Fibroblast of skin of scalp (primary cell): ENCODE measurements at regions not wholly inside any gene's neighbourhood (a gene's known extent, or its start where the extent isn't known, plus 50 kb on each side); places are given as distances from the start of the nearest gene placed in this dataset.

Experiments used
- DNase-seq: peaks from one replicate; pipeline ENCODE4 v3.0.0-alpha.2; 2013

GRCh38 chr18:78765637-78766281 is 213.9 kb upstream of the SALL3 start:
- no peak for DNase-seq

- no peak for DNase-seq
These were observed 212.7 kb upstream of the SALL3 start for GRCh38 chr18:78766651-78767533.

DNA sequence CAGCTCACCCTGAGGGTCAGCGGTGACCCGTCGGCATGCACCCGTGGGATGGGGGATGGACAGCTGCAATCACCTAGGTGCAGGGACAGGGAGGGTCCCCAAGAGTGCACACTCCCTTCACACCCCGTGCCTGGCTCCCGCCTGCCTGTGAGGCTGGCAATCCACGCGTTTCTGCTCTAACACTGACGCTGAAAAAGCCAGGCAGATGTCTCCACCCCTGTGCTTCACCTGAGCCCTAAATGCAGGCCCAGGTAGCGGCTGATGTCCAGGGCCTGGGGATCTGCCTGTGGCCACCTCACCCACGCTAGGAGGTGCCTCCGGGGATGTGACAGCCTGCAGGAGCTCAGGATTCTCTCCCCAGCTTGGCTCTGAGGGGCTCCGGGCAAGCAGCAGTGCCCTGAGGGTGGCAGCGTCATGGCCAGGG is 212.0 kb upstream of the SALL3 start:
- no peak for DNase-seq

DNA sequence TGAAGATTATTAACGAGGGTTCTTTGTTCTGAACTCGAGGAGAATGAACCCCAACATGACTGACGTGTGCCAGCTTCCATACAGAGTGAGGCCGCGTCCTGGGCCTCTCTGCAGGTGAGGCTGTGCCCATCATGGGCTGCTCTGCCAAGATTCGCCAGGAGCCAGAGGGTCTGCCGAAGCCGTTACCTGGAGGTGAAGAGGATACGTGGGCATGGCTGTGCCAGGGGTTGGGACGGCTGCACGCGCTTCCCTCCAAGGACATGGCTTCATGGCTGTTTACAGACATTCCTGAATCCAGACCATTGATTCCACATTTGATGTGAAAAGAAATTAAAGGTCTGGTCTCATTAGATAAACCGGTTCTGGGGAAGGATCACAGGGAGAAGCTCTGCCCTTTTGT is 211.4 kb upstream of the SALL3 start:
- no peak for DNase-seq

- no peak for DNase-seq
These were observed 210.7 kb upstream of the SALL3 start for GRCh38 chr18:78768656-78769501.

DNA sequence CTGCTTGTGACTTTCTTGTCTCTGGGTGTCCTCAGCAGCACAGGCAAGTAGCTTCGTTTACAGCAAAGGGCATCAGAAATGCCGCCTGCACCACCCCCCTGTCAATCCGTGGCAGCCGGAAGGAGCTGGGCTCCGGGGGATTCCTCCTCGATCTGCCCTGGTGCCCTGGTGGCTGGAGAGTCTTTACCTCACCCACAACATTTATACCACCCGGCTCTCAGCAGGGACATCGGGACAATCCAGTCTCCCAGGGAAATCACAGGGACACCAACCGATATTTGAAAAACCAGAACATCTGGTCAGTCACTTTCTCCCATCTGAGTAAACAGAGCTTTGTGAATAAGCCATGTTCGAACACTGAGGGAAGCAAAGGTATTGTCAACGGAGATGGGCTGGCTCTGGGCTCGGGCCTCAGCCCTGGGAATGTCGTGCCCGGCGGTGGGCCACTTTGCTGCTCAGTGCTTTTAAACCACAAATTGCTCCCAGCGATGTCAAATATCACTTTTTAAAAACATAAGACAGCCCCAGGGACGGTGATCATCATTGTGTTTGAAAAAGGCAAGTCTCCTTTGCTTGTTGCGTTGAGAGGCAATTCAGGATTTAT is 210.0 kb upstream of the SALL3 start:
- DNase-seq: no peak

- no peak for DNase-seq
These were observed 209.3 kb upstream of the SALL3 start for GRCh38 chr18:78770139-78770822.

- no peak for DNase-seq
These were observed 208.8 kb upstream of the SALL3 start for GRCh38 chr18:78770823-78771139.

- DNase-seq: no peak
These were observed 207.9 kb upstream of the SALL3 start for GRCh38 chr18:78771496-78772359.

DNA sequence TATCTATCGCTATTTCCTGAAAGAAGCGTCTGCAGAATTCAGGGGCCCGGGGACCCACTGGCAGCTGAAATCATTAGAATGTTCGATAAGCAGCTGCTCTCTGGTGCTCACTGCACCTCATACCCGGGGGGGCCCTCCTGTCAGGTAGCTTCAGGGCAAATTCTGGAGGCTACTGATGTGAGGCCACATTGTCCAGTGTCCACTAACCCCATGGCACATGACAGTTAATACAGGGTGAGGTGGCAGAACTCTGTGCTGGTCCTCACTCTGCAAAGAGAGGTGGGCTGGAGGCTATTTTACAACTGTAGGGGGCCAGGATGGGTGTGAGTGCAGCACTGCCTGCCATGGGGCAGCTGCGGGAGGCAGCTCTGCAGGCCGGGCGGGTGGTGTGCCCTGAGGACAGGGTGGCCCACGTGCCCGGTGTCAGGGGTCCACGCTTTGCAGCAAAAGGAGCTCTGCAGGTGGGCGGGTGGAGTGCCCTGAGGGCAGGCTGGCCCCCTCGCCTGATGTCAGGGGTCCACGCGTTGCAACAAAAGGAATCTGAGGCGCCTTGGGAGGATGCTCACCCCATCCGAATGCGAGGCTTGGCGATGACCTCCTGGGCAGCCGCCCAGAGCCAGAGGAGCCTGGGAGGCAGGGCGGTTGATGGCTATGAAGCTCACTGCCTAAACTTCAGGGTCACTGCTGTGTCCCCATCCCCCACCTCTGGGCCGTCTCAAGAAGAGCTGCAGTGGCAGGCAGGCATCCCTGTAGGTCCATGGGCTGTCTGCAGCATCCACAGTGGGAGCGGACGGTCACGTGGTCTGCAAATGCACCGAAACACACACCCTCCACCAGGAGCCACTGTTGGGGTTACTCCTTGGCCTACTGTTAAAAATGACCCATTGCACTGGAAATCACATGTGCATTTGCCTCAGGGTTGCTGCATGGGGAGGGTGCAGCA is 207.0 kb upstream of the SALL3 start:
- no peak for DNase-seq

- DNase-seq: no peak
These were observed 206.3 kb upstream of the SALL3 start for GRCh38 chr18:78773303-78773755.

DNA sequence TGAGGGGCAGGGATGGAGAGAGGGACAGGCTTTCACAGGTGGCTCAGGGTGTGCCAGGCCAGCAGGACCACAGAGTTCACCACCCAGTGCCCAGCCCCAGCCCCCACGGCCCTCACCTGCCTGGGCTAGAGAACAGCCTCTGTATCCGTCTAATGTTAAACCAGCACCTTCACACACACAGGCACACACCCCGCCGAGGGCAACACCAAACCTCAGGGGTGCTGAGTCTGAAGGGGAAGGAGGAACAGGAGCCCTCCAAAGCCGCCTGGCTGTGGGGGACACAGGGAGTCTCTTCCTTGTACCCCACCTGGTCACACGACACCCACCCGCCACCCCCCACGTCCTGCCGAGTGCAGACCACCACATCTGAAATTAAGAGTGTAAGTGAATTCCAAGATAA is 205.8 kb upstream of the SALL3 start:
- DNase-seq: no peak

- no peak for DNase-seq
These were observed 204.9 kb upstream of the SALL3 start for GRCh38 chr18:78774741-78775141.

GRCh38 chr18:78776151-78776550 is 203.5 kb upstream of the SALL3 start:
- DNase-seq: no peak

DNA sequence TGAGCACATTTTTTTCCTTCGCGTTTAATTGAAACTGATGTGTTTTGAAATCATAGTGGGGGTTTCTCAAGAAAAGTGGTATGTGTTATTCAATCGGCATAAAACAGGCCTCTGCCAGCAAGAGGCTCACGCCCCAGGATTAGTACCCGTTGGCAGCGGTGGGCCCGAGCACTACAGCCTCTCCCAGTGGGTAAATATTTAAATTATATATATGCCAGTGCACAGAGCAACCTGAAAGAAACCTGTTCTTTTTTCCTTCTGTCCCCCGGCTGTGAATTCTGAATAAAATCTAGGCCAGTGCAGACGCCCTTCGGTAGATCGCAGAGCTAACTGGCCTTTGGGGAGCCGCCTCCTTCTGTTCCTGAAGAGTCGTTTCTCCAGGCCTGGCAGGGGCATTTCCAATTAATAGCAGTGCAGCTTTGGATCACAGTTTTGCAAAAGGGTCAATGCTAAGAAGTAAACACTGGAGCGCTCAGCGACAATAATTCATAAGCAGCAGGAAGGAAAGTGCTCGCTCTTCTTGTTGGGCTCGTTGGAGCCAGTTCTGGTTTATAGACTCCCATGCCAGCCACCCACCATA is 202.8 kb upstream of the SALL3 start:
- DNase-seq: no peak

GRCh38 chr18:78777992-78778391 is 201.6 kb upstream of the SALL3 start:
- DNase-seq: no peak

GRCh38 chr18:78778651-78779050 is 201.0 kb upstream of the SALL3 start:
- DNase-seq: no peak

- no peak for DNase-seq
These were observed 199.5 kb upstream of the SALL3 start for GRCh38 chr18:78779996-78780718.
